Fibroblast of lung (primary cell): ENCODE measurements at regions not wholly inside any gene's neighbourhood (a gene's known extent, or its start where the extent isn't known, plus 50 kb on each side); places are given as distances from the start of the nearest gene placed in this dataset.

Experiments
- DNase-seq, 2 donors: peaks; one replicate each; pipeline versions ENCODE4 v3.0.0 to v3.0.0-alpha.2; 2010; ENCODE audit warnings: low read depth in 2 of 2
- H2AFZ ChIP-seq: 2 replicates; pipeline ENCODE4 v1.5.1; 2012; ENCODE audit warnings: low read length, control low read depth, inconsistent platforms
- H3K27ac ChIP-seq: 2 replicates; pipeline ENCODE4 v1.5.1; 2011; ENCODE audit warnings: low read length, control low read depth; ENCODE audit not compliant: insufficient read depth
- H3K27me3 ChIP-seq: 2 replicates; pipeline ENCODE4 v1.5.1; 2011; ENCODE audit warnings: mild to moderate bottlenecking, low read length; ENCODE audit not compliant: control insufficient read depth, insufficient read depth
- H3K36me3 ChIP-seq: 2 replicates; pipeline ENCODE4 v1.5.1; 2011; ENCODE audit warnings: low read length; ENCODE audit not compliant: control insufficient read depth, insufficient read depth
- H3K4me1 ChIP-seq: 2 replicates; pipeline ENCODE4 v1.5.1; 2011; ENCODE audit warnings: low read length; ENCODE audit not compliant: control insufficient read depth, insufficient read depth; ENCODE audit errors: extremely low read depth
- H3K4me2 ChIP-seq: 2 replicates; pipeline ENCODE4 v1.5.1; 2011; ENCODE audit warnings: low read length, control low read depth; ENCODE audit not compliant: insufficient read depth; ENCODE audit errors: extremely low read depth
- H3K4me3 ChIP-seq, 4 experiments: fragments of 200-600 bp in 1 of 4; sonication (generic) in 1 of 4; replicated peaks in 1 of 4; 2 replicates each; pipeline ENCODE4 v1.5.1; 2011 to 2016; ENCODE audit warnings: low read length in 4 of 4, low read depth in 3 of 4, mild to moderate bottlenecking in 3 of 4, control low read depth in 2 of 4, inconsistent platforms in 1 of 4, mixed read lengths in 1 of 4; ENCODE audit not compliant: insufficient read depth in 1 of 4; ENCODE audit errors: control extremely low read depth in 1 of 4
- H3K79me2 ChIP-seq: 2 replicates; pipeline ENCODE4 v1.5.1; 2012; ENCODE audit warnings: mild to moderate bottlenecking, low read length, inconsistent platforms; ENCODE audit not compliant: control insufficient read depth, insufficient read depth
- H3K9ac ChIP-seq: 2 replicates; pipeline ENCODE4 v1.5.1; 2011; ENCODE audit warnings: mild to moderate bottlenecking, low read length, control low read depth; ENCODE audit not compliant: insufficient read depth
- H3K9me3 ChIP-seq: 2 replicates; pipeline ENCODE4 v1.5.1; 2012; ENCODE audit warnings: low read depth, low read length; ENCODE audit not compliant: control insufficient read depth, insufficient read depth
- H4K20me1 ChIP-seq: 2 replicates; pipeline ENCODE4 v1.5.1; 2011; ENCODE audit warnings: low read length; ENCODE audit not compliant: control insufficient read depth, insufficient read depth; ENCODE audit errors: extremely low read depth
- EZH2 ChIP-seq: IDR thresholded peaks from 2 replicates; pipeline ENCODE4 v1.5.1; 2012; ENCODE audit warnings: low read length, control low read depth, mild to moderate bottlenecking; ENCODE audit errors: missing control alignments
- TF ChIP-seq, protein P1 (sequence below), 2 donors: IDR thresholded peaks in 1 of 2; conservative IDR thresholded peaks in 1 of 2; 1 replicate in 1 of 2; 2 replicates in 1 of 2; pipeline ENCODE4 v1.5.1; 2011 to 2012; ENCODE audit warnings: low read length in 2 of 2, control low read depth in 1 of 2, inconsistent platforms in 1 of 2, low read depth in 1 of 2, mild to moderate bottlenecking in 1 of 2

DNA sequence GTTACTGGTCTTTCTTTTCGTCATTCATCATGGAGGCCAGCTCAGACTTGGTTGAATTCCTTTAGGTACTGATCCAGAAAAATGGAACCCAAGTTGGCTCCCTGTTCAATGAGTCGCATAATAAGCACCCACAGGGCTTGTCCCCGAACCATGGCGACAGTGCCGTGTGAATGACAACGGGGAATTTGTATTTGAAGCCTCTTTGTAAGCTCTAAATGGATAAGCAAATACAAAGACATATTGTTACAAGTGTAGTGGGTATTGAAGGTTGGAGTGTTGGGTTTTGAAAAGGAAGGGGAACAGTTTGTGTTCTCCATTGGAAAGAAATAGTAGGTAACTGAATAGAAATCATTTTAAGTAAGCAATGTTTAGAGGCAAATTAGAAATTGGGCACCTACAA lies 288.9 kb downstream of the SLC4A3 start:
- DNase-seq = no peak
- Histone ChIP-seq H3K4me3 (no peak overlapping the region), H2AFZ (no peak overlapping the region), H3K27me3 (no peaks in the 10 kb centered on the region), H3K36me3 (no peaks in the 10 kb centered on the region), H3K79me2 (no peaks in the 10 kb centered on the region), H3K4me1 (no peaks in the 10 kb centered on the region), H3K4me2 (no peak overlapping the region), H3K9me3 (no peaks in the 10 kb centered on the region), H3K27ac (no peak overlapping the region), H4K20me1 (no peaks in the 10 kb centered on the region), H3K9ac (no peak overlapping the region)
- TF ChIP-seq EZH2 = no peak
- TF ChIP-seq, protein P1, sequence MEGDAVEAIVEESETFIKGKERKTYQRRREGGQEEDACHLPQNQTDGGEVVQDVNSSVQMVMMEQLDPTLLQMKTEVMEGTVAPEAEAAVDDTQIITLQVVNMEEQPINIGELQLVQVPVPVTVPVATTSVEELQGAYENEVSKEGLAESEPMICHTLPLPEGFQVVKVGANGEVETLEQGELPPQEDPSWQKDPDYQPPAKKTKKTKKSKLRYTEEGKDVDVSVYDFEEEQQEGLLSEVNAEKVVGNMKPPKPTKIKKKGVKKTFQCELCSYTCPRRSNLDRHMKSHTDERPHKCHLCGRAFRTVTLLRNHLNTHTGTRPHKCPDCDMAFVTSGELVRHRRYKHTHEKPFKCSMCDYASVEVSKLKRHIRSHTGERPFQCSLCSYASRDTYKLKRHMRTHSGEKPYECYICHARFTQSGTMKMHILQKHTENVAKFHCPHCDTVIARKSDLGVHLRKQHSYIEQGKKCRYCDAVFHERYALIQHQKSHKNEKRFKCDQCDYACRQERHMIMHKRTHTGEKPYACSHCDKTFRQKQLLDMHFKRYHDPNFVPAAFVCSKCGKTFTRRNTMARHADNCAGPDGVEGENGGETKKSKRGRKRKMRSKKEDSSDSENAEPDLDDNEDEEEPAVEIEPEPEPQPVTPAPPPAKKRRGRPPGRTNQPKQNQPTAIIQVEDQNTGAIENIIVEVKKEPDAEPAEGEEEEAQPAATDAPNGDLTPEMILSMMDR (conservative IDR thresholded peaks at IDR 0.05 in 1 of 2, IDR thresholded peaks at IDR 0.05 in 1 of 2; ENCODE audit: low read depth in 1 of 2, low read length in 2 of 2) = no peak

DNA sequence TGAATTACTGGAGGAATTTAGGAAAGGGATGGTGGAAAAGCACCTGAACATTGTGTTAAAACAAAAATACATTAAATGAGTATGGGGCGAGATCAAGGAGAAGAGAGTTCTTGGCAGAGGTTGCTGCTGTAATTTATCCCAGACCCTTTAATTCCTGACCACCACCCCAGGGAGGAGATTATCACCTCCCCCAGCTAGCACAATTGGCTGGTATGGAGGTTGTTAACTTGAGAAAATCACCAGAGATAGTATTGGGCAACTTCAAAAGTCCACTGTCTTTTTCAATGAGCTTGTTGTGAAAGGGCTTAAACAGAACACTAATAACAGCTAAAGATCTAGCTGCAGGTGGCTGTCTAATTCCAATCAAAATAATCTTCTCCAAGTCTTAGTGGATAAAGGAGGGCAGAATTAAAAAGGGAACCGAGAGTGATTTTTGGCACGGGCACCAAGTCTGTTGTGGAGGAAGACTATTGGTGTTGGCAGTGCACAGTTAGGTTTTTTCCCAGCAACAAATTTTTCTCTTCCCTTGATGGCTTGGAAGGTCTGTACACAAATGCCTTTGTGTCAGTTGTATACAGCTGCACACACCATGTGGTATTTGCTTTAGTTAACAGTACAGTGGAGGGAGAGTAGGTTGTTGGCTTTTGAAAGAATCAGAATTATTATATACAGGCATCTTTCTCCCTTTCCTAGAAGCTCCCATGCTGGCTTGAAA lies 289.5 kb downstream of the SLC4A3 start:
- no peaks in the 10 kb centered on the region for H3K4me1 ChIP-seq
- no peak overlapping the region for H2AFZ ChIP-seq
- H3K27me3 ChIP-seq = no peaks in the 10 kb centered on the region
- no peaks in the 10 kb centered on the region for H3K79me2 ChIP-seq
- H3K9ac ChIP-seq = no peak overlapping the region
- H3K4me3 ChIP-seq = no peak overlapping the region
- H3K36me3 ChIP-seq = no peaks in the 10 kb centered on the region
- no peak overlapping the region for H3K27ac ChIP-seq
- DNase-seq = no peak
- H3K9me3 ChIP-seq = no peaks in the 10 kb centered on the region
- TF ChIP-seq, protein P1 (conservative IDR thresholded peaks at IDR 0.05 in 1 of 2, IDR thresholded peaks at IDR 0.05 in 1 of 2; ENCODE audit: low read depth in 1 of 2, low read length in 2 of 2) = no peak
- no peak for TF ChIP-seq EZH2
- H4K20me1 ChIP-seq = no peaks in the 10 kb centered on the region
- H3K4me2 ChIP-seq = no peak overlapping the region

DNA sequence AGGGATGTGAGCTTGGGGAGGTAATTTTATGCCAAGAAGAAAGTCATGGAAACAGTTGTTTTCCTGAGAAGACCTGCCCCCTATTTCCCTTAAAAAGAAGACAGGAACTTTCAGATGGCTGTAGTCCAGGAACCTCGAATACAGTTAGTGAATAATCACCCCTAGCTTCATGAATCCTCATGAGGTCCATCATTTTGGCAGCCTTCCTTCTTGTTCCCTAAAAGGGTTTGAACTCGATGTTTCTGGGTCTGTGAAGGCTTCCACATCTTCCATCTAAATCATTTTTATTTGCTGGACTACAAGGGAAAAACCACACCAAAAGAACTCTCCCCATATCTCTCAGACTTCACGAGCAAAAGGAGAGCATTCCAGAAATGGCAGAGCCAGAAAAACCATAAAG lies 290.8 kb downstream of the SLC4A3 start:
- TF ChIP-seq EZH2 = no peak
- TF ChIP-seq, protein P1 (conservative IDR thresholded peaks at IDR 0.05 in 1 of 2, IDR thresholded peaks at IDR 0.05 in 1 of 2; ENCODE audit: low read depth in 1 of 2, low read length in 2 of 2) = no peak
- Histone ChIP-seq H3K79me2 (no peaks in the 10 kb centered on the region), H4K20me1 (no peaks in the 10 kb centered on the region), H3K9me3 (no peaks in the 10 kb centered on the region), H3K4me1 (no peaks in the 10 kb centered on the region), H2AFZ (no peak overlapping the region), H3K9ac (no peak overlapping the region), H3K36me3 (no peaks in the 10 kb centered on the region), H3K4me3 (no peak overlapping the region), H3K27me3 (no peaks in the 10 kb centered on the region), H3K4me2 (no peak overlapping the region), H3K27ac (no peak overlapping the region)
- DNase-seq = no peak
